ENCODE measurements at regions not wholly inside any gene's neighbourhood (a gene's known extent, or its start where the extent isn't known, plus 50 kb on each side); places are given as distances from the start of the nearest gene placed in this dataset.

DNA sequence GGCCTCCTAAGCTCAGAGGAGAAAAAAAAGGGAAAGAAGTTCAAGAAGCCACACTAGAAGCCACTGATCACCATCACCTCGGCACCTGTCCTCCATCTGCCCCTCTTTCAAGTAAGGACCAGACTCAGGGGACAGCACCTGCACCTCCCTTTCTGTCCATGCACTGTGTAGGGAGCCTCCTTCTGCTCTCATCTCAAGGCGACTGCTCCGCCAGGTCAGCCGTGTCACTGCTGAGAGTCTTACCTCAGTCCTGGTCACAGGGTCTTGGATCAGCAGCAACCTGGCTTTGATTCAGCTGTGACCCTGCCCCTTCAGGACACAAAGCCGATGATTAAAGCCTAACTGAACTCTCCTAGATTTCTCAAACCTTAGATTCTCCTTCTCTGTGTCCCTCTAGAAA lies 101.5 kb downstream of the ZNF280B start:
- Histone ChIP-seq H4K5ac (ENCODE audit: insufficient read length, low read depth, low read length) (no peak overlapping the region), H3K27me3 (ENCODE audit: insufficient read depth, low read length) (peaks cover 62% of the 10 kb centered on the region)
- peaks cover 100% of the 10 kb centered on the region for H3K27me3 Mint-ChIP-seq (ENCODE audit: low read depth)

More for the DNA sequence above, 101.5 kb downstream of the ZNF280B start:
- no peaks in the 10 kb centered on the region for H3K9me3 ChIP-seq (ENCODE audit: control insufficient read depth, low read depth, low read length)
- H4K8ac ChIP-seq (replicated peaks; ENCODE audit: insufficient read length, low read depth, low read length) = no peak overlapping the region
- H3K4me3 Mint-ChIP-seq = no peak overlapping the region
- H3K56ac ChIP-seq (ENCODE audit: insufficient read length, low read depth, low read length) = no peak overlapping the region
- no peaks in the 10 kb centered on the region; a peak in 1 of 5 replicates for H3K9me3 Mint-ChIP-seq
- no peak overlapping the region for H3T11ph ChIP-seq (ENCODE audit: low read length)
- no peak overlapping the region for H3K4ac ChIP-seq (ENCODE audit: low read depth, low read length)
- H2BK12ac ChIP-seq (ENCODE audit: insufficient read length, low read depth, low read length) = no peak overlapping the region
- no peak overlapping the region for H2BK15ac ChIP-seq (ENCODE audit: low read depth, low read length)
- H3K36me3 Mint-ChIP-seq (ENCODE audit: insufficient read depth in 1 of 3, low read depth in 3 of 3) = no peaks in the 10 kb centered on the region
- H3K79me2 ChIP-seq (ENCODE audit: insufficient read depth, low read length) = no peaks in the 10 kb centered on the region
- H3K27ac ChIP-seq (ENCODE audit: insufficient read length, low read depth, low read length) = no peak overlapping the region
- no peak overlapping the region for H2AK5ac ChIP-seq (ENCODE audit: insufficient read length, low read length)
- H3K4me1 Mint-ChIP-seq = no peaks in the 10 kb centered on the region
- H3K79me1 ChIP-seq (ENCODE audit: insufficient read depth, low read depth, low read length, poor library complexity, severe bottlenecking) = no peaks in the 10 kb centered on the region
- H3K23me2 ChIP-seq (ENCODE audit: insufficient read length, low read depth, low read length, poor library complexity, severe bottlenecking) = no peaks in the 10 kb centered on the region
- no peak overlapping the region for H3K23ac ChIP-seq (ENCODE audit: insufficient read length, low read depth, low read length)
- no peak for DNase-seq
- H4K91ac ChIP-seq (ENCODE audit: insufficient read length, low read depth, low read length) = no peak overlapping the region
- no peak overlapping the region for H2BK5ac ChIP-seq (ENCODE audit: insufficient read length, low read length)
- TF ChIP-seq, protein P1, sequence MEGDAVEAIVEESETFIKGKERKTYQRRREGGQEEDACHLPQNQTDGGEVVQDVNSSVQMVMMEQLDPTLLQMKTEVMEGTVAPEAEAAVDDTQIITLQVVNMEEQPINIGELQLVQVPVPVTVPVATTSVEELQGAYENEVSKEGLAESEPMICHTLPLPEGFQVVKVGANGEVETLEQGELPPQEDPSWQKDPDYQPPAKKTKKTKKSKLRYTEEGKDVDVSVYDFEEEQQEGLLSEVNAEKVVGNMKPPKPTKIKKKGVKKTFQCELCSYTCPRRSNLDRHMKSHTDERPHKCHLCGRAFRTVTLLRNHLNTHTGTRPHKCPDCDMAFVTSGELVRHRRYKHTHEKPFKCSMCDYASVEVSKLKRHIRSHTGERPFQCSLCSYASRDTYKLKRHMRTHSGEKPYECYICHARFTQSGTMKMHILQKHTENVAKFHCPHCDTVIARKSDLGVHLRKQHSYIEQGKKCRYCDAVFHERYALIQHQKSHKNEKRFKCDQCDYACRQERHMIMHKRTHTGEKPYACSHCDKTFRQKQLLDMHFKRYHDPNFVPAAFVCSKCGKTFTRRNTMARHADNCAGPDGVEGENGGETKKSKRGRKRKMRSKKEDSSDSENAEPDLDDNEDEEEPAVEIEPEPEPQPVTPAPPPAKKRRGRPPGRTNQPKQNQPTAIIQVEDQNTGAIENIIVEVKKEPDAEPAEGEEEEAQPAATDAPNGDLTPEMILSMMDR (conservative IDR thresholded peaks at IDR 0.05) = no peak
- H2AFZ ChIP-seq (ENCODE audit: low read length) = no peak overlapping the region
- no peak overlapping the region for H3K18ac ChIP-seq (ENCODE audit: insufficient read length, low read depth, low read length)
- no peak overlapping the region for H2BK20ac ChIP-seq (ENCODE audit: low read depth, low read length, poor library complexity, severe bottlenecking)
- H3K14ac ChIP-seq (ENCODE audit: insufficient read depth, low read length) = no peak overlapping the region
- H3K27ac Mint-ChIP-seq = no peak overlapping the region
- H3K4me1 ChIP-seq (ENCODE audit: insufficient read depth, low read length) = no peaks in the 10 kb centered on the region
- no peaks in the 10 kb centered on the region for H4K20me1 ChIP-seq (ENCODE audit: control insufficient read depth, insufficient read depth, insufficient read length)
- no peak overlapping the region for H3K9ac ChIP-seq (ENCODE audit: extremely low read depth, insufficient read length, low read length)
- H2BK120ac ChIP-seq (ENCODE audit: low read depth, low read length, poor library complexity, severe bottlenecking) = no peak overlapping the region
- H3K4me2 ChIP-seq (ENCODE audit: insufficient read depth, insufficient read length, low read length) = no peak overlapping the region
- WGBS (ENCODE audit: extremely low coverage, insufficient read length, low lambda C conversion rate) = no CpG with 5 or more reads among the region's 5 CpGs
